CD4-positive, alpha-beta T cell (primary cell): ENCODE measurements at regions not wholly inside any gene's neighbourhood (a gene's known extent, or its start where the extent isn't known, plus 50 kb on each side); places are given as distances from the start of the nearest gene placed in this dataset.

Experiments used
- ATAC-seq: fragments of 200-7000 bp; cut with Tn5 transposase; one replicate; pipeline ENCODE4 v1.10.0; 2022; ENCODE audit warnings: mild to moderate bottlenecking; ENCODE audit not compliant: poor library complexity
- CTCF ChIA-PET: fragments of 350-600 bp; sonication (Branson Sonifier 250); formaldehyde crosslinking; loops from one replicate; lab custom pipeline; 2021; ENCODE audit warnings: antibody characterized with exemption, inconsistent platforms; lab: Charles Lee
- POLR2A ChIA-PET: fragments of 350-600 bp; sonication (Branson Sonifier 250); formaldehyde crosslinking; loops from one replicate; lab custom pipeline; 2021; ENCODE audit warnings: antibody characterized with exemption, inconsistent platforms; lab: Charles Lee
- DNase-seq, 14 experiments: peaks; one replicate each; pipeline ENCODE4 v3.0.0-alpha.2; 2013 to 2020; ENCODE audit warnings: mixed read lengths in 2 of 14
- H3K27ac ChIP-seq, 2 donors: one replicate each; pipeline versions ENCODE4 v1.5.1 to v1.7.0; 2013; ENCODE audit warnings: low read length in 2 of 2, low read depth in 1 of 2, mild to moderate bottlenecking in 1 of 2
- H3K27me3 ChIP-seq, 2 experiments: 1 replicate in 1 of 2; 2 replicates in 1 of 2; pipeline versions ENCODE4 v1.6.1 to v1.7.0; 2013; ENCODE audit warnings: low read length in 2 of 2, control low read depth in 1 of 2, mild to moderate bottlenecking in 1 of 2, moderate library complexity in 1 of 2; ENCODE audit not compliant: insufficient read depth in 2 of 2, control insufficient read depth in 1 of 2
- H3K36me3 ChIP-seq: one replicate; pipeline ENCODE4 v1.6.1; 2013; ENCODE audit warnings: low read length, control low read depth; ENCODE audit not compliant: insufficient read depth
- H3K4me1 ChIP-seq: one replicate; pipeline ENCODE4 v1.6.1; 2013; ENCODE audit warnings: low read length, control low read depth; ENCODE audit not compliant: insufficient read depth
- H3K4me3 ChIP-seq: one replicate; pipeline ENCODE4 v1.5.1; 2013; ENCODE audit warnings: mild to moderate bottlenecking, low read length, moderate library complexity
- H3K9me3 ChIP-seq, 2 experiments: 1 replicate in 1 of 2; 2 replicates in 1 of 2; pipeline versions ENCODE4 v1.6.1 to v1.7.0; 2013; ENCODE audit warnings: low read length in 2 of 2, mild to moderate bottlenecking in 2 of 2, control low read depth in 1 of 2, moderate library complexity in 1 of 2; ENCODE audit not compliant: control insufficient read depth in 1 of 2, insufficient read depth in 1 of 2
- H3K27ac Mint-ChIP-seq: one replicate; pipeline ENCODE4 v1.8.0; 2020; ENCODE audit warnings: mixed read lengths
- H3K27me3 Mint-ChIP-seq: one replicate; pipeline ENCODE4 v1.8.0; 2021; ENCODE audit warnings: mixed read lengths
- H3K36me3 Mint-ChIP-seq: one replicate; pipeline ENCODE4 v1.8.0; 2021; ENCODE audit warnings: low read depth, mixed read lengths
- H3K4me1 Mint-ChIP-seq: one replicate; pipeline ENCODE4 v1.8.0; 2021; ENCODE audit warnings: low read depth, mixed read lengths
- H3K4me3 Mint-ChIP-seq: one replicate; pipeline ENCODE4 v1.8.0; 2020; ENCODE audit warnings: mild to moderate bottlenecking, mixed read lengths
- H3K9me3 Mint-ChIP-seq: one replicate; pipeline ENCODE4 v1.8.0; 2020; ENCODE audit warnings: mixed read lengths
- intact Hi-C, 2 experiments: fragments of 100-400 bp; cut with DNase I in 1 of 2; cut with micrococcal nuclease in 1 of 2; formaldehyde crosslinking; loops; one replicate each; pipeline versions ENCODE4 v1.15.1 to v1.9.0; 2023 to 2025; cut with DNase I, micrococcal nuclease
- TF ChIP-seq, protein P1 (sequence below): fragments of 200-600 bp; IDR thresholded peaks from one replicate; pipeline ENCODE4 v1.8.0; 2022; ENCODE audit warnings: antibody characterized with exemption, mild to moderate bottlenecking

DNA sequence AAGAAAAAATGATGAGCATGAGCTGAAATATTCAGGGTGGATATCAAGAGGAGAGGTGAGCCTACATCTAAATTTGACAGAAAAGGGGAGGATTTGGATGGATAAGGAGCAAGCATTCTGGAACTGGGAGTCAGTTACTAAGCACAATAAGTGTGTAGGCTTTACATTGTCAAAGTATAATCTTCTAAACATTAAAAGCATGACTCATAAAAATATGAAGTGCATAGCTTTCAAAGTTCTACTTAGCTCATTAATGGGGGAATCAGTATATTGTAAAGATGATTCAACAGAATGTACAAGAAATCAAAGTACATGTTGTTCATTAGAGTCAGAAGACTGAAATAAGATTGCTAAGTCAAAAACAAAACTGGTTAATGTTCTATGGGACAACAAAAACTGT, 248.0 kb upstream of the GAS1 start:
- DNase-seq (no peak), ATAC-seq (no peak)
- Histone ChIP-seq H3K4me3 (no peak overlapping the region), H3K9me3 (no peaks in the 10 kb centered on the region), H3K36me3 (no peaks in the 10 kb centered on the region), H3K4me1 (no peaks in the 10 kb centered on the region), H3K27me3 (peaks cover 4 to 8% of the 10 kb centered on the region in 2 experiments), H3K27ac (no peak overlapping the region)
- Mint-ChIP-seq H3K4me1 (no peaks in the 10 kb centered on the region), H3K36me3 (no peaks in the 10 kb centered on the region), H3K4me3 (no peak overlapping the region), H3K9me3 (no peaks in the 10 kb centered on the region), H3K27me3 (peaks cover 40% of the 10 kb centered on the region), H3K27ac (no peak overlapping the region)
- CTCF ChIA-PET: no interaction called here
- TF ChIP-seq, protein P1, sequence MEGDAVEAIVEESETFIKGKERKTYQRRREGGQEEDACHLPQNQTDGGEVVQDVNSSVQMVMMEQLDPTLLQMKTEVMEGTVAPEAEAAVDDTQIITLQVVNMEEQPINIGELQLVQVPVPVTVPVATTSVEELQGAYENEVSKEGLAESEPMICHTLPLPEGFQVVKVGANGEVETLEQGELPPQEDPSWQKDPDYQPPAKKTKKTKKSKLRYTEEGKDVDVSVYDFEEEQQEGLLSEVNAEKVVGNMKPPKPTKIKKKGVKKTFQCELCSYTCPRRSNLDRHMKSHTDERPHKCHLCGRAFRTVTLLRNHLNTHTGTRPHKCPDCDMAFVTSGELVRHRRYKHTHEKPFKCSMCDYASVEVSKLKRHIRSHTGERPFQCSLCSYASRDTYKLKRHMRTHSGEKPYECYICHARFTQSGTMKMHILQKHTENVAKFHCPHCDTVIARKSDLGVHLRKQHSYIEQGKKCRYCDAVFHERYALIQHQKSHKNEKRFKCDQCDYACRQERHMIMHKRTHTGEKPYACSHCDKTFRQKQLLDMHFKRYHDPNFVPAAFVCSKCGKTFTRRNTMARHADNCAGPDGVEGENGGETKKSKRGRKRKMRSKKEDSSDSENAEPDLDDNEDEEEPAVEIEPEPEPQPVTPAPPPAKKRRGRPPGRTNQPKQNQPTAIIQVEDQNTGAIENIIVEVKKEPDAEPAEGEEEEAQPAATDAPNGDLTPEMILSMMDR: no peak
- intact Hi-C loops: no loop called here
- POLR2A ChIA-PET: no interaction called here

DNA sequence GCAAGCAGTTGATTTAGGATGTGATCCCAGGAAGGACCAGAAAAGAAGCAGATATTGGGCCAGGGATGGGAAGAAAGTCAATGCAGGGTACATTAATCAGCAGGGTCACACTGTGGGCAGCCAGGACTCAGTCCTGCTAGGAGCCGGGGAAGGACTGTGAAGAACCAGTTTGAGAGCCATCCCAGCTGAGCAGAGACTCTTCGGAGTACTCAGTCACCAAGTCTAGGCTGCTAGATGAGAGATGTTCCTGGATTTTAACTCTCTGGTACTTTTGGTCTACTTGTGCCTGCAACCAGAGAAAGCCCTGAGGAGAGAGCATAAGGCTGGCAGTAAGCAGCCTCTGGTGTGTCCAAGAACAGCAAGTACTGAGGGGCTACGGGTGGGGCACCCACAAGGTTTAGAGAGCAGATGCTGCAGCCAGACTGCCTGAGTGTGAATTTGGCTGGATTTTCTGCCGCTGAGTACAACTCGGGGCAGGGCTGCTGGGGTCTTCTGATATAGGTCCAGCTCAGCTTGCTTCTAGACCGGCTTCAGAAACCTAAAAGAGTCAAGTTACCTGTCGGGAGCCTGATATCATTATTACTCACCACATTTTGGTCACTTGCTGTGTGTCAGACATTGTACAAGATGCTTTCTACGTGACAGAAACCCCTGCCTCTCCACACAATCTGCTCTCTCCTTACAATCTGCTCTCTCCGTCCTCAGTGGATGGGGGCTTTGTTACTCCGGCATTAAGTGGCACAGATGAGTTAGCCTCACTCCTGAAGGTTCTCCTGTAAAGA, 250.2 kb upstream of the GAS1 start:
- H3K27me3 Mint-ChIP-seq: peaks cover 36% of the 10 kb centered on the region
- H3K36me3 ChIP-seq: no peaks in the 10 kb centered on the region
- no peaks in the 10 kb centered on the region for H3K4me1 ChIP-seq
- POLR2A ChIA-PET: no interaction called here
- H3K4me3 ChIP-seq: no peak overlapping the region
- H3K9me3 Mint-ChIP-seq: no peaks in the 10 kb centered on the region
- H3K27me3 ChIP-seq: peaks cover 4 to 8% of the 10 kb centered on the region in 2 experiments
- H3K27ac Mint-ChIP-seq: no peak overlapping the region
- intact Hi-C loops: no loop called here
- no peak overlapping the region for H3K4me3 Mint-ChIP-seq
- TF ChIP-seq, protein P1: no peak
- CTCF ChIA-PET: no interaction called here
- no peaks in the 10 kb centered on the region for H3K4me1 Mint-ChIP-seq
- no peak for DNase-seq
- H3K27ac ChIP-seq: no peak overlapping the region
- no peak for ATAC-seq
- H3K9me3 ChIP-seq: no peaks in the 10 kb centered on the region
- no peaks in the 10 kb centered on the region for H3K36me3 Mint-ChIP-seq

DNA sequence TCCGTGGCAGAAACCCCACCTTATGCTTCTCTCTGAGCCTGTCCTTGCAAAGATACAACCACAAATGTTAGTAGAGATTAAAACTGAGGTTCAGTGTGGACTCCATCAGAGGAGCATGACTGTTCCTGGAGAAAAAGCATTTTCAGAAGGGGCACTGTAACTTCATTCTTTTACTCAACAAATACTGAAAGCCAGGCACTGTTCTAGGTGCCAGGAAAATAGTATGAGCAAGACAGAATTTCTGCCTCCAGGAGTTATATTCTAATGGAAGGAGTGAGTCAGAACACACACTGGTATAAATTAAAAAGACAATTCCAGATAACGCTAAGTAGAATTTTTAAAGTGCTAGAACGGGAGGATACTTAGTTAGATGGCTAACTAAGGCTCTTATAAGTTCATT, 251.4 kb upstream of the GAS1 start:
- H3K27me3 Mint-ChIP-seq: peaks cover 36% of the 10 kb centered on the region
- ATAC-seq (no peak), DNase-seq (no peak)
- H3K27ac Mint-ChIP-seq: no peak overlapping the region
- CTCF ChIA-PET: no interaction called here
- TF ChIP-seq, protein P1: no peak
- H3K4me1 Mint-ChIP-seq: no peaks in the 10 kb centered on the region
- no peaks in the 10 kb centered on the region for H3K36me3 ChIP-seq
- H3K9me3 ChIP-seq: no peaks in the 10 kb centered on the region
- H3K27me3 ChIP-seq: peaks cover 4 to 8% of the 10 kb centered on the region in 2 experiments
- H3K4me1 ChIP-seq: no peaks in the 10 kb centered on the region
- intact Hi-C loops: no loop called here
- POLR2A ChIA-PET: no interaction called here
- H3K4me3 Mint-ChIP-seq: no peak overlapping the region
- H3K36me3 Mint-ChIP-seq: no peaks in the 10 kb centered on the region
- no peaks in the 10 kb centered on the region for H3K9me3 Mint-ChIP-seq
- H3K4me3 ChIP-seq: no peak overlapping the region
- no peak overlapping the region for H3K27ac ChIP-seq
